NT2/D1 (cell line): ENCODE measurements at regions not wholly inside any gene's neighbourhood (a gene's known extent, or its start where the extent isn't known, plus 50 kb on each side); places are given as distances from the start of the nearest gene placed in this dataset.
"Not testable (repeated sequence)": the region's sequence is repeated elsewhere in the genome, so short reads cannot be mapped to it uniquely, and the experiment has no call there.

Experiments
- DNase-seq: peaks from one replicate; pipeline ENCODE4 v3.0.0-alpha.2; 2011; ENCODE audit warnings: low read depth, low spot score
- H3K27me3 ChIP-seq: 2 replicates; pipeline ENCODE4 v1.6.0; 2011; ENCODE audit warnings: mild to moderate bottlenecking; ENCODE audit not compliant: insufficient read length, insufficient read depth
- H3K36me3 ChIP-seq: 2 replicates; pipeline ENCODE4 v1.6.1; 2011; ENCODE audit warnings: mild to moderate bottlenecking, low read length, mixed read lengths; ENCODE audit not compliant: insufficient read depth, insufficient read length
- H3K4me1 ChIP-seq: 2 replicates; pipeline ENCODE4 v1.5.1; 2011; ENCODE audit not compliant: insufficient read depth, insufficient read length
- H3K4me3 ChIP-seq: 2 replicates; pipeline ENCODE4 v1.5.1; 2011; ENCODE audit warnings: low read depth; ENCODE audit not compliant: insufficient read length
- H3K9ac ChIP-seq: 2 replicates; pipeline ENCODE4 v1.6.0; 2011; ENCODE audit warnings: low read depth; ENCODE audit not compliant: insufficient read length
- H3K9me3 ChIP-seq: 2 replicates; pipeline ENCODE4 v1.5.1; 2011; ENCODE audit warnings: mild to moderate bottlenecking, low read length; ENCODE audit not compliant: insufficient read depth
- SUZ12 ChIP-seq: IDR thresholded peaks from 2 replicates; pipeline ENCODE4 v1.6.1; 2011; ENCODE audit not compliant: insufficient read length, insufficient read depth; ENCODE audit errors: extremely low read depth
- YY1 ChIP-seq: IDR thresholded peaks from 2 replicates; pipeline ENCODE4 v1.6.1; 2011; ENCODE audit not compliant: insufficient read length, insufficient read depth
- ZNF274 ChIP-seq: IDR thresholded peaks from 2 replicates; pipeline ENCODE4 v1.6.1; 2011; ENCODE audit warnings: mild to moderate bottlenecking, low read depth, low read length

DNA sequence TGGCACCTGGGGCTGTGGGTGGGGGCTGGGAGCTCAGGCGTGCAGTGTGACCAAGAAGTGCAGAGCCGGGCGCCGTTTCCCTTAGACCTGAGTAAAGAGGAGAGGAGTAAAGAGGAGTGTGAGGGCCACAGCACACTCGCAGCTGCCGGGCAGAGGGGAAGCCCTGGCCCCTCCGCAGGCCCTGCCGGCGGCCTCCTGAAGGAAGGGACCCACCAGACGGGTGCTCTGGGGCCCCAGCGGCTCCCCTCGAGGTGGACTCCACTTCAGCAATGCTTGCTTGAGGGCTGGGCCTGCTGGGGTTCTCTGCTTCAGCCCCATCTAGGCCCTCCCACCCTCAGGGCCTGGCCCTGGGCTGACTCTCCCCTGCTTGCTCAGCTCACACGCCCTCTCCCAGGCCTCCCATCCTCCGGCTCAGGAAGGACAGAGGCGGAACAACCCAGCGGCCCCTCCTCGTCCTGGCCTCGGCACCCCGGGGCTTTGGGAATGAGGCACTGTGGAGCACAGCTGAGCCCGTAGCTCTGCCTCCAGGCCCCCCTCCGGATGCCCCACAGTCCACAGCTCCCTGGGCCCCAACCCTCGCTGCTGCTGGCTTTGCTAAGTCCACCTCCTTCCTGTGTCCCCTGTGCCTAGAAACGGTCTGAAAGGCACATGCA is 1198.7 kb downstream of the BRD1 start:
- Histone ChIP-seq H3K9ac (peak overlapping the region; percentile 50), H3K36me3 (no peaks in the 10 kb centered on the region), H3K9me3 (no peaks in the 10 kb centered on the region), H3K4me3 (no peak overlapping the region), H3K27me3 (no peaks in the 10 kb centered on the region), H3K4me1 (peaks cover 23% of the 10 kb centered on the region)
- no peak for TF ChIP-seq ZNF274
- no peak for TF ChIP-seq YY1
- no peak for TF ChIP-seq SUZ12
- DNase-seq, result peak; percentile 32

GRCh38 chr22:48627966-48628365 is 1199.7 kb downstream of the BRD1 start:
- Histone ChIP-seq H3K4me1 (peaks cover 20% of the 10 kb centered on the region), H3K9ac (no peak overlapping the region), H3K36me3 (no peaks in the 10 kb centered on the region), H3K4me3 (no peak overlapping the region), H3K27me3 (no peaks in the 10 kb centered on the region), H3K9me3 (no peaks in the 10 kb centered on the region)
- DNase-seq, result no peak
- TF ChIP-seq YY1 (no peak), ZNF274 (no peak), SUZ12 (no peak)

DNA sequence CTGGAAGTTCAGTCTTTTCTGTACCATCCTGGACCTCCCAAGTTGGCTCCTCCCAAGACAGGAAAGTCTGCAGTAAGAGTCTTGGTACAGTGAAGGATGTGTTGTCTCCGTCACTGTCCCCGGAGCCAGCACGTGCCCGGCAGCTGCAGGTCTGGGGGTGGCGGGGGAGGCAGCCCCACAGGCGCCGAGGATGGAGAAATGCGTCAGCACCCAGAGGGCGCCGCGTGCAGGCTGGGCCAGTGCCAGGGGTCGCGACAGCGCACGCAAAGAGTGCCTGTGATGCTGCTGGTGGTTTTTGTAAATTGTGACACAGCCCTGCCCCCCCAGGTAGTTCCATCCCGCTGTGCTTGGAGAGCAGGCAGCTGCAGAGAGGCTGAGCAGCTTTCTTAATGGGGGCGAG is 1200.5 kb downstream of the BRD1 start:
- Histone ChIP-seq H3K36me3 (no peaks in the 10 kb centered on the region), H3K9me3 (no peaks in the 10 kb centered on the region), H3K4me1 (peaks cover 19% of the 10 kb centered on the region), H3K9ac (no peak overlapping the region), H3K27me3 (no peaks in the 10 kb centered on the region), H3K4me3 (no peak overlapping the region)
- no peak for TF ChIP-seq ZNF274
- TF ChIP-seq SUZ12, result no peak
- no peak for TF ChIP-seq YY1
- no peak for DNase-seq

DNA sequence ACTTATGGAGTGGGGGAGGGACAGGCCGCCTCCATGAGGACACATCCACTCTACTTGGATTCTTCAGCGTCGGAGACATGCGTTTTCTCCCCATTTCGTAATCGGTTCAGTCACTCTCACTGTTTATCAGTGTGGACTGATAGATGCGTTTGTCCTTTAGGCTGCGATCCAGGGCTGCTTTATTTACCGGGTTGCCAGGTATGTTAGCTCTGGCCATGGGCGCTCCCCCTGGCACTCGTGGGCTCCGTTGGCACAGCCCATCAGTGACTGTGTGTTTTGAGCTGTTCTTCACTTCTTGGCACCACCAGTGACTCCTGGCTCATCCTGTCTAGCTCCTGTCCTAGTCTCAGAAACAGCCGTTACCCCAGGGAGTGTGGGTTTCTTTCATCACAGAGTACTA is 1203.3 kb downstream of the BRD1 start:
- TF ChIP-seq YY1 (no peak), SUZ12 (no peak), ZNF274 (no peak)
- H3K9ac ChIP-seq, result no peak overlapping the region
- H3K4me1 ChIP-seq, result peaks cover 9% of the 10 kb centered on the region
- no peak overlapping the region for H3K4me3 ChIP-seq
- DNase-seq, result no peak
- no peaks in the 10 kb centered on the region for H3K9me3 ChIP-seq
- H3K27me3 ChIP-seq, result no peaks in the 10 kb centered on the region
- H3K36me3 ChIP-seq, result no peaks in the 10 kb centered on the region

DNA sequence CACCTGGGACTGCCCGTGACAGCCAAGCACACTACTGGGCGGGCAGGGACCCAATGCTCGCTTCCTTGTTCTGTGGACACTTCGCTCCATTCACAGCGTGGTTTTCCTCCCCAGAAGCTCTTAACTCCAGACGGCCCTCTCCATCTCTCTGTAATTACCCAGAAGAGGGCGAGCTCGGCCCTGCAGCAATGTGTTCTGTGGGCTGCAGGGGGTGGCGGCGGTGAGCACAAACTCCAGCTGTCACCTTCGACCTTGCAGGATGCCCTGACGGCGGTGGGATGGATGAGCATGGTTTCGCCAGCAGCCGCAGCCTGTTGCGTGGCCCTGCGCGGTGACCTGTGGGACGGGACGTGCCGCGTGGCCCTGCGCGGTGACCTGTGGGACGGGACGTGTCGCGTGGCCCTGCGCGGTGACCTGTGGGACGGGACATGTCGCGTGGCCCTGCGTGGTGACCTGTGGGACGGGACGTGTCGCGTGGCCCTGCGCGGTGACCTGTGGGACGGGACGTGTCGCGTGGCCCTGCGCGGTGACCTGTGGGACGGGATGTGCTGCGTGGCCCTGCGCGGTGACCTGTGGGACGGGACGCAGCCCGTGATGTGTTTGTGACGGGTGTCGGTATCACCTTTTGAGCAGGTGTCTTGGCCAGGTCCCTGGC is 1204.7 kb downstream of the BRD1 start:
- DNase-seq, result no peak
- no peaks in the 10 kb centered on the region for H3K36me3 ChIP-seq
- no peaks in the 10 kb centered on the region for H3K9me3 ChIP-seq
- no peaks in the 10 kb centered on the region for H3K27me3 ChIP-seq
- H3K9ac ChIP-seq, result no peak overlapping the region
- TF ChIP-seq YY1 (no peak), ZNF274 (no peak), SUZ12 (no peak)
- H3K4me3 ChIP-seq, result no peak overlapping the region
- peaks cover 6% of the 10 kb centered on the region for H3K4me1 ChIP-seq

DNA sequence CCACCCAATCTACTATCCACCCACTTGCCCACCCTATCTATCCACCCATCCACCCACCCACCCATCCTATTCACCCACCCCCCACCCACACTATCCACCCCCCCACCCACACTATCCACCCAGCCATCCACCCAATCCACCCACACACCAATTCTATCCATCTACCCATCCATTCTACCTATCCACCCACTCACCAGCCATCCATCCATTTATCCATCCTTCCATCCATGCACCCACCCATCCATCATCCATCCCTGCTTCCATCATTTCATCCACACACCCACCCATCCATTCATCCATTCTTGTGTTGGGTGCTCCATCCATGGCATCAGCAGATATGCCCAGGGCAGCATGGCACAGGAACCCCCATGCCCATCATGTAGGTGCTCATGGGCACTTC is 1206.6 kb downstream of the BRD1 start:
- Histone ChIP-seq H3K27me3 (no peaks in the 10 kb centered on the region), H3K4me3 (no peak overlapping the region), H3K9me3 (no peaks in the 10 kb centered on the region), H3K9ac (no peak overlapping the region), H3K4me1 (no peaks in the 10 kb centered on the region), H3K36me3 (no peaks in the 10 kb centered on the region)
- no peak for DNase-seq
- no peak for TF ChIP-seq YY1
- no peak for TF ChIP-seq ZNF274
- TF ChIP-seq SUZ12, result no peak

DNA sequence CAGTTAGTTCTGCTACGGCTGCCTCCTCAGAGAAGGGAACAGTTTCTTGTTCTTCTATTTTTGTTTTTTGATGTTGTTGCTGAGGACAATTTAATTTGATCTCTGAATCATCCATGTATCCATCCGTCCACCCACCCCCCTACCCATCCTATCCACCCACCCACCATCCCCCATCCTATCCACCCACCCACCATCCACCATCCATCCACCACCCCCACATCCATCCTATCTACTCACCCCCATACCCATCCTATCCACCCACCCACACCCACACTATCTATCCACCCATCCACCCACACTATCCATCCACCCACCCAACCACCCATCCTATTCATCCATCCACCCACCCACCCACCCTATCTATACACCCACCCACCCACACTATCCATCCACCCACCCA is 1207.2 kb downstream of the BRD1 start:
- not testable (repeated sequence) for H3K4me1 ChIP-seq, H3K9ac ChIP-seq, H3K36me3 ChIP-seq, H3K9me3 ChIP-seq, H3K4me3 ChIP-seq, H3K27me3 ChIP-seq, DNase-seq
